Cardiac fibroblast (primary cell): ENCODE measurements at regions not wholly inside any gene's neighbourhood (a gene's known extent, or its start where the extent isn't known, plus 50 kb on each side); places are given as distances from the start of the nearest gene placed in this dataset.

Experiments
- DNase-seq, 2 donors: peaks; one replicate each; pipeline versions ENCODE4 v3.0.0 to v3.0.0-alpha.2; 2010; ENCODE audit warnings: low read depth in 2 of 2
- H3K4me3 ChIP-seq, 2 donors: replicated peaks in 1 of 2; 1 replicate in 1 of 2; 2 replicates in 1 of 2; pipeline ENCODE4 v1.5.1; 2011; ENCODE audit warnings: low read depth in 2 of 2, low read length in 2 of 2, mild to moderate bottlenecking in 2 of 2, moderate library complexity in 1 of 2
- TF ChIP-seq, protein P1 (sequence below): IDR thresholded peaks from one replicate; pipeline ENCODE4 v1.5.1; 2011; ENCODE audit warnings: low read depth, mild to moderate bottlenecking, low read length, inconsistent platforms

- DNase-seq, result no peak
- H3K4me3 ChIP-seq, result no peak overlapping the region
- TF ChIP-seq, protein P1, sequence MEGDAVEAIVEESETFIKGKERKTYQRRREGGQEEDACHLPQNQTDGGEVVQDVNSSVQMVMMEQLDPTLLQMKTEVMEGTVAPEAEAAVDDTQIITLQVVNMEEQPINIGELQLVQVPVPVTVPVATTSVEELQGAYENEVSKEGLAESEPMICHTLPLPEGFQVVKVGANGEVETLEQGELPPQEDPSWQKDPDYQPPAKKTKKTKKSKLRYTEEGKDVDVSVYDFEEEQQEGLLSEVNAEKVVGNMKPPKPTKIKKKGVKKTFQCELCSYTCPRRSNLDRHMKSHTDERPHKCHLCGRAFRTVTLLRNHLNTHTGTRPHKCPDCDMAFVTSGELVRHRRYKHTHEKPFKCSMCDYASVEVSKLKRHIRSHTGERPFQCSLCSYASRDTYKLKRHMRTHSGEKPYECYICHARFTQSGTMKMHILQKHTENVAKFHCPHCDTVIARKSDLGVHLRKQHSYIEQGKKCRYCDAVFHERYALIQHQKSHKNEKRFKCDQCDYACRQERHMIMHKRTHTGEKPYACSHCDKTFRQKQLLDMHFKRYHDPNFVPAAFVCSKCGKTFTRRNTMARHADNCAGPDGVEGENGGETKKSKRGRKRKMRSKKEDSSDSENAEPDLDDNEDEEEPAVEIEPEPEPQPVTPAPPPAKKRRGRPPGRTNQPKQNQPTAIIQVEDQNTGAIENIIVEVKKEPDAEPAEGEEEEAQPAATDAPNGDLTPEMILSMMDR, result no peak
Measured at GRCh38 chr3:107142786-107143575, 234.3 kb upstream of the CCDC54 start.

GRCh38 chr3:107150675-107151074, 226.6 kb upstream of the CCDC54 start:
- TF ChIP-seq, protein P1, result no peak
- DNase-seq, result no peak
- no peak overlapping the region for H3K4me3 ChIP-seq

DNA sequence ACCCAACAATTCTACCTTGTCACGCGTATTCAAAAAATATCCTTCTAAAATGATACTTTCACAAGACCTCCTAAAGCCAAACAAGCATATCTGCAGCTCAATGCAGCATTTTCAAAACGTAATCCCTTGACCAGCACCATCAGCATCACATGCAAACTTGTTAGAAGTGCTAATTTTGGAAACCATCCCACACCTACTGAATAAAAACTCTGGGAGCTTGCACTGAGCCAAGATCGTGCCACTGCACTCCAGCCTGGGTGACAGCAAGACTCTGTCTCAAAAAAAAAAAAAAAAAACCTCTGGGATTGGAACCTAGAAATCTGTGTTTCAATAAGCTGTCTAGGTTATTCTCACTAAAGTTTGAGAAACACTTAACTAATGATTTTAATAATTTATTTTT, 223.3 kb upstream of the CCDC54 start:
- no peak overlapping the region for H3K4me3 ChIP-seq
- DNase-seq, result no peak
- TF ChIP-seq, protein P1, result no peak

DNA sequence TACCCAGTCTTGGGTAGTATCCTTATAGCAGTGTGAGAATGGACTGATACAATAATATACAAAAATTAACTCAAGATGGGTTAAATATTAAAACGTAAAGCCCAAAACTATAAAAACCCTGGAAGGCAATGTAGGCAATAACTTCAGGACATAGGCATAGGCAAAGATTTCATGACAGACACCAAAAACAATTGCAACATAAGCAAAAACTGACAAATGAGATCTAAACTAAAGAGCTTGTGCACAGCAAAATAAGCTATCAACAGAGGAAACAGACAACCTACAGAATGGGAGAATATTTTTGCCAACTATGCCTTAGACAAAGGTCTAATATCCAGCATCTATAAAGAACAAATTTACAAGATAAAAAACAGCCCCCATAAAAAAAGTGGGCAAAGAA, 204.8 kb upstream of the CCDC54 start:
- TF ChIP-seq, protein P1, result no peak
- no peak overlapping the region for H3K4me3 ChIP-seq
- DNase-seq, result no peak

DNA sequence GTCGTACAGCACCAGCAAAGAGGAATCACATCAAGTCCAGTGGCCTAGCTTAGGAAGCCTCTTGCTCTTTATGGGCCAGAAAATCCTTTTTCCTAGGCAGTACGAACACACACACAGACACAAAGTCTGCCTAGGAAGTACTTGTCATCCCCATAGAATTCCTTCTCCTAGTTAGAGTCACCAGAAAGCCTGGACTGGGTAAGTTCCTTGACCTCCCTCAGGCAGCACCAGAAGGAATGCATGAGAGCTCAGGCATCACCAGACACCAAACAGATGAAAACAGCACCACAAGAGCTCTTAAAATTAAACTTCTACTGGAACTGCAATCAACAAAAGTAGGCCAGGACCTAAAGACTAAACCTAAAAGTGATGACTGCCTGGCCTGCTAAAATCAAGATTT, 192.9 kb upstream of the CCDC54 start:
- TF ChIP-seq, protein P1, result no peak
- no peak overlapping the region for H3K4me3 ChIP-seq
- no peak for DNase-seq

GRCh38 chr3:107188262-107188661, 189.0 kb upstream of the CCDC54 start:
- TF ChIP-seq, protein P1, result no peak
- no peak overlapping the region for H3K4me3 ChIP-seq
- no peak for DNase-seq

- no peak overlapping the region for H3K4me3 ChIP-seq
- DNase-seq, result no peak
- TF ChIP-seq, protein P1, result no peak
Measured at GRCh38 chr3:107189158-107189791, 188.0 kb upstream of the CCDC54 start.
